ENCODE measurements at regions not wholly inside any gene's neighbourhood (a gene's known extent, or its start where the extent isn't known, plus 50 kb on each side); places are given as distances from the start of the nearest gene placed in this dataset.
"Not testable (repeated sequence)": the region's sequence is repeated elsewhere in the genome, so short reads cannot be mapped to it uniquely, and the experiment has no call there.

- H3K4me3 ChIP-seq (ENCODE audit: control insufficient read depth, low read depth, low read length), result no peak overlapping the region
- no peak for TF ChIP-seq CTCF (IDR thresholded peaks at IDR 0.05; ENCODE audit: control insufficient read depth, insufficient read depth, low read depth, low read length, missing control alignments)
- no peak for DNase-seq (ENCODE audit: low read depth)
Measured at GRCh38 chr5:159802661-159803060, 113.6 kb upstream of the ADRA1B start.

- H3K4me3 ChIP-seq (ENCODE audit: control insufficient read depth, low read depth, low read length), result no peak overlapping the region
- DNase-seq (ENCODE audit: low read depth), result no peak
- TF ChIP-seq CTCF (IDR thresholded peaks at IDR 0.05; ENCODE audit: control insufficient read depth, insufficient read depth, low read depth, low read length, missing control alignments), result no peak
Measured at GRCh38 chr5:159804121-159804520, 112.2 kb upstream of the ADRA1B start.

- DNase-seq (ENCODE audit: low read depth), result no peak
- H3K4me3 ChIP-seq (ENCODE audit: control insufficient read depth, low read depth, low read length), result no peak overlapping the region
- no peak for TF ChIP-seq CTCF (IDR thresholded peaks at IDR 0.05; ENCODE audit: control insufficient read depth, insufficient read depth, low read depth, low read length, missing control alignments)
Measured at GRCh38 chr5:159805021-159805420, 111.3 kb upstream of the ADRA1B start.

GRCh38 chr5:159807135-159807534 is 109.1 kb upstream of the ADRA1B start:
- not testable (repeated sequence) for H3K4me3 ChIP-seq (ENCODE audit: control insufficient read depth, low read depth, low read length); DNase-seq (ENCODE audit: low read depth)

GRCh38 chr5:159807586-159807985 is 108.7 kb upstream of the ADRA1B start:
- no peak for TF ChIP-seq CTCF (IDR thresholded peaks at IDR 0.05; ENCODE audit: control insufficient read depth, insufficient read depth, low read depth, low read length, missing control alignments)
- no peak for DNase-seq (ENCODE audit: low read depth)
- no peak overlapping the region for H3K4me3 ChIP-seq (ENCODE audit: control insufficient read depth, low read depth, low read length)

GRCh38 chr5:159811712-159812111 is 104.6 kb upstream of the ADRA1B start:
- DNase-seq (ENCODE audit: low read depth), result no peak
- no peak overlapping the region for H3K4me3 ChIP-seq (ENCODE audit: control insufficient read depth, low read depth, low read length)
- TF ChIP-seq CTCF (IDR thresholded peaks at IDR 0.05; ENCODE audit: control insufficient read depth, insufficient read depth, low read depth, low read length, missing control alignments), result no peak

GRCh38 chr5:159812759-159813158 is 103.5 kb upstream of the ADRA1B start:
- DNase-seq (ENCODE audit: low read depth); H3K4me3 ChIP-seq (ENCODE audit: control insufficient read depth, low read depth, low read length): not testable (repeated sequence)

GRCh38 chr5:159814222-159814621 is 102.1 kb upstream of the ADRA1B start:
- no peak overlapping the region for H3K4me3 ChIP-seq (ENCODE audit: control insufficient read depth, low read depth, low read length)
- DNase-seq (ENCODE audit: low read depth), result no peak
- no peak for TF ChIP-seq CTCF (IDR thresholded peaks at IDR 0.05; ENCODE audit: control insufficient read depth, insufficient read depth, low read depth, low read length, missing control alignments)
